Gastroesophageal sphincter (tissue), 3 donors: ENCODE measurements at regions not wholly inside any gene's neighbourhood (a gene's known extent, or its start where the extent isn't known, plus 50 kb on each side); places are given as distances from the start of the nearest gene placed in this dataset.

Experiments used
- CTCF ChIP-seq, 4 experiments: fragments of 200-600 bp in 2 of 4; fragments of 450-650 bp in 2 of 4; sonication (generic) in 1 of 4; IDR thresholded peaks; one replicate each; pipeline ENCODE4 v1.5.1; 2017 to 2019; ENCODE audit warnings: antibody characterized with exemption in 4 of 4, mild to moderate bottlenecking in 2 of 4, moderate library complexity in 2 of 4
- EP300 ChIP-seq: sonication (generic); formaldehyde crosslinking; IDR thresholded peaks from one replicate; pipeline ENCODE4 v1.6.1; 2017; ENCODE audit warnings: antibody characterized with exemption, mild to moderate bottlenecking
- POLR2A ChIP-seq, 2 donors: fragments of 450-650 bp; IDR thresholded peaks; one replicate each; pipeline ENCODE4 v1.6.1; 2017; ENCODE audit warnings: antibody characterized with exemption in 2 of 2, mild to moderate bottlenecking in 2 of 2, moderate library complexity in 1 of 2
- POLR2AphosphoS5 ChIP-seq: sonication (generic); formaldehyde crosslinking; IDR thresholded peaks from one replicate; pipeline ENCODE4 v1.6.1; 2017; ENCODE audit warnings: antibody characterized with exemption

- no peak for TF ChIP-seq CTCF (IDR thresholded peaks at IDR 0.05)
- no peak for TF ChIP-seq POLR2AphosphoS5
- TF ChIP-seq POLR2A (IDR thresholded peaks at IDR 0.05) = no peak
- no peak for TF ChIP-seq EP300
Observed at GRCh38 chr18:25497151-25497794, 145.3 kb upstream of the ZNF521 start.
